Glutamatergic neuron (in vitro differentiated cells): ENCODE measurements at regions not wholly inside any gene's neighbourhood (a gene's known extent, or its start where the extent isn't known, plus 50 kb on each side); places are given as distances from the start of the nearest gene placed in this dataset.
"Not testable (repeated sequence)": the region's sequence is repeated elsewhere in the genome, so short reads cannot be mapped to it uniquely, and the experiment has no call there.

ENCODE experiments used
- DNase-seq: peaks from one replicate; pipeline ENCODE4 v3.0.0; 2022
- H3K27ac Mint-ChIP-seq: one replicate; pipeline ENCODE4 v1.8.0; 2020; ENCODE audit warnings: mild to moderate bottlenecking, mixed read lengths, inconsistent platforms; ENCODE audit not compliant: unreplicated experiment
- H3K27me3 Mint-ChIP-seq: one replicate; pipeline ENCODE4 v1.8.0; 2020; ENCODE audit warnings: mild to moderate bottlenecking, moderate library complexity, mixed read lengths, inconsistent platforms; ENCODE audit not compliant: unreplicated experiment
- H3K36me3 Mint-ChIP-seq: one replicate; pipeline ENCODE4 v1.8.0; 2020; ENCODE audit warnings: mild to moderate bottlenecking, mixed read lengths, inconsistent platforms; ENCODE audit not compliant: unreplicated experiment
- H3K4me1 Mint-ChIP-seq: one replicate; pipeline ENCODE4 v1.8.0; 2020; ENCODE audit warnings: mild to moderate bottlenecking, low read depth, mixed read lengths, inconsistent platforms; ENCODE audit not compliant: unreplicated experiment
- H3K4me3 Mint-ChIP-seq: one replicate; pipeline ENCODE4 v1.8.0; 2020; ENCODE audit warnings: mild to moderate bottlenecking, mixed read lengths, inconsistent platforms; ENCODE audit not compliant: unreplicated experiment
- H3K9me3 Mint-ChIP-seq: one replicate; pipeline ENCODE4 v1.8.0; 2020; ENCODE audit warnings: mild to moderate bottlenecking, moderate library complexity, mixed read lengths, inconsistent platforms; ENCODE audit not compliant: unreplicated experiment
- CTCF ChIP-seq: fragments of 200-600 bp; sonication (generic); IDR thresholded peaks from one replicate; pipeline ENCODE4 v1.5.0; 2021; ENCODE audit not compliant: partially characterized antibody, unreplicated experiment

- TF ChIP-seq CTCF, result no peak
These were observed 2006.1 kb upstream of the WWC1 start for GRCh38 chr5:166285361-166285760.

GRCh38 chr5:166286832-166287231 lies 2004.6 kb upstream of the WWC1 start:
- no peak for TF ChIP-seq CTCF
- Mint-ChIP-seq H3K27me3 (peaks cover 3% of the 10 kb centered on the region), H3K4me3 (no peak overlapping the region), H3K4me1 (peaks cover 4% of the 10 kb centered on the region), H3K27ac (no peak overlapping the region), H3K36me3 (peaks cover 7% of the 10 kb centered on the region), H3K9me3 (no peaks in the 10 kb centered on the region)
- DNase-seq, result no peak

More at GRCh38 chr5:166285361-166285760, 2006.1 kb upstream of the WWC1 start:
- Mint-ChIP-seq H3K9me3 (peaks cover 1% of the 10 kb centered on the region), H3K4me1 (peaks cover 4% of the 10 kb centered on the region), H3K4me3 (no peak overlapping the region), H3K27ac (no peak overlapping the region), H3K27me3 (peaks cover 3% of the 10 kb centered on the region), H3K36me3 (peaks cover 7% of the 10 kb centered on the region)
- no peak for DNase-seq

GRCh38 chr5:166287866-166288265 lies 2003.6 kb upstream of the WWC1 start:
- DNase-seq, result no peak
- H3K4me1 Mint-ChIP-seq, result peaks cover 4% of the 10 kb centered on the region
- H3K27me3 Mint-ChIP-seq, result peaks cover 3% of the 10 kb centered on the region
- peaks cover 7% of the 10 kb centered on the region for H3K36me3 Mint-ChIP-seq
- TF ChIP-seq CTCF, result no peak
- no peak overlapping the region for H3K4me3 Mint-ChIP-seq
- no peaks in the 10 kb centered on the region for H3K9me3 Mint-ChIP-seq
- H3K27ac Mint-ChIP-seq, result no peak overlapping the region

GRCh38 chr5:166291800-166292199 lies 1999.6 kb upstream of the WWC1 start:
- not testable (repeated sequence) for H3K27ac Mint-ChIP-seq, H3K9me3 Mint-ChIP-seq, H3K4me1 Mint-ChIP-seq, H3K36me3 Mint-ChIP-seq, H3K27me3 Mint-ChIP-seq, DNase-seq, H3K4me3 Mint-ChIP-seq

- DNase-seq, result no peak
- Mint-ChIP-seq H3K4me3 (no peak overlapping the region), H3K4me1 (no peaks in the 10 kb centered on the region)
These were observed 1997.6 kb upstream of the WWC1 start for GRCh38 chr5:166293892-166294291.

More at GRCh38 chr5:166293892-166294291, 1997.6 kb upstream of the WWC1 start:
- Mint-ChIP-seq H3K27ac (no peak overlapping the region), H3K9me3 (no peaks in the 10 kb centered on the region), H3K27me3 (no peaks in the 10 kb centered on the region), H3K36me3 (peaks cover 7% of the 10 kb centered on the region)
- no peak for TF ChIP-seq CTCF
